ENCODE measurements at regions not wholly inside any gene's neighbourhood (a gene's known extent, or its start where the extent isn't known, plus 50 kb on each side); places are given as distances from the start of the nearest gene placed in this dataset.

GRCh38 chr7:26487780-26488515, 196.3 kb downstream of the SNX10 start:
- no TSS peak for BruUV-seq (replicated peaks)
- ChIA-PET CTCF (no interaction called here), POLR2A (ENCODE audit: unreplicated experiment) (no interaction called here)
- H3K79me1 ChIP-seq (ENCODE audit: low read depth in 1 of 2, low read length in 2 of 2) = no peaks in the 10 kb centered on the region
- no peak overlapping the region for H2BK20ac ChIP-seq (ENCODE audit: low read depth, low read length)
- no peaks in the 10 kb centered on the region for H4K20me1 ChIP-seq (ENCODE audit: insufficient read depth, low read length)
- no peaks in the 10 kb centered on the region for H3K4me1 ChIP-seq (ENCODE audit: control insufficient read depth, insufficient read depth, low read length)
- H2BK5ac ChIP-seq (ENCODE audit: low read depth, low read length, poor library complexity, severe bottlenecking) = no peak overlapping the region
- DNase-seq = no peak
- no peak overlapping the region for H2AFZ ChIP-seq (replicated peaks; ENCODE audit: low read length, poor library complexity)
- no peaks in the 10 kb centered on the region for H3K9me1 ChIP-seq (ENCODE audit: insufficient read depth, low read length)
- no peak overlapping the region for H3K14ac ChIP-seq (replicated peaks; ENCODE audit: low read depth, low read length)
- H3K23ac ChIP-seq (ENCODE audit: low read depth, low read length) = no peak overlapping the region
- no peak overlapping the region for H2BK15ac ChIP-seq (ENCODE audit: low read depth, low read length)
- H3K18ac ChIP-seq (ENCODE audit: low read depth, low read length) = no peak overlapping the region
- WGBS, 2 experiments (ENCODE audit: extremely low coverage in 2 of 2, insufficient read length in 1 of 2) = 40% methylated on average over 1 of the region's 5 CpGs; no CpG with 5 or more reads in 1 of the 2 experiments
- TF ChIP-seq MXI1 (IDR thresholded peaks at IDR 0.05; ENCODE audit: borderline replicate concordance, low read depth, low read length) (no peak), CEBPB (IDR thresholded peaks at IDR 0.05; ENCODE audit: low read depth, low read length) (no peak), SMC3 (IDR thresholded peaks at IDR 0.05; ENCODE audit: low read depth, low read length) (no peak), MAFK (IDR thresholded peaks at IDR 0.05; ENCODE audit: low read depth, low read length) (no peak), CTCF (conservative IDR thresholded peaks at IDR 0.05; ENCODE audit: low read depth, low read length) (no peak), RFX5 (IDR thresholded peaks at IDR 0.05; ENCODE audit: low read depth, low read length) (no peak), MAZ (IDR thresholded peaks at IDR 0.05; ENCODE audit: borderline replicate concordance, low read depth, low read length) (no peak), RAD21 (IDR thresholded peaks at IDR 0.05; ENCODE audit: low read length) (no peak), BHLHE40 (IDR thresholded peaks at IDR 0.05; ENCODE audit: low read depth, low read length) (no peak), FOS (IDR thresholded peaks at IDR 0.05; ENCODE audit: low read depth, low read length) (no peak), POLR2A (IDR thresholded peaks at IDR 0.05; ENCODE audit: low read depth, low read length) (no peak), NFE2L2 (IDR thresholded peaks at IDR 0.05; ENCODE audit: low read depth, low read length) (no peak), RCOR1 (IDR thresholded peaks at IDR 0.05; ENCODE audit: insufficient replicate concordance, low read length) (no peak), CHD1 (IDR thresholded peaks at IDR 0.05; ENCODE audit: low read depth, low read length) (no peak)
- TF ChIP-seq, protein P1, sequence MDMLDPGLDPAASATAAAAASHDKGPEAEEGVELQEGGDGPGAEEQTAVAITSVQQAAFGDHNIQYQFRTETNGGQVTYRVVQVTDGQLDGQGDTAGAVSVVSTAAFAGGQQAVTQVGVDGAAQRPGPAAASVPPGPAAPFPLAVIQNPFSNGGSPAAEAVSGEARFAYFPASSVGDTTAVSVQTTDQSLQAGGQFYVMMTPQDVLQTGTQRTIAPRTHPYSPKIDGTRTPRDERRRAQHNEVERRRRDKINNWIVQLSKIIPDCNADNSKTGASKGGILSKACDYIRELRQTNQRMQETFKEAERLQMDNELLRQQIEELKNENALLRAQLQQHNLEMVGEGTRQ (IDR thresholded peaks at IDR 0.05; ENCODE audit: low read depth, low read length) = no peak
- TF ChIP-seq, protein P2, sequence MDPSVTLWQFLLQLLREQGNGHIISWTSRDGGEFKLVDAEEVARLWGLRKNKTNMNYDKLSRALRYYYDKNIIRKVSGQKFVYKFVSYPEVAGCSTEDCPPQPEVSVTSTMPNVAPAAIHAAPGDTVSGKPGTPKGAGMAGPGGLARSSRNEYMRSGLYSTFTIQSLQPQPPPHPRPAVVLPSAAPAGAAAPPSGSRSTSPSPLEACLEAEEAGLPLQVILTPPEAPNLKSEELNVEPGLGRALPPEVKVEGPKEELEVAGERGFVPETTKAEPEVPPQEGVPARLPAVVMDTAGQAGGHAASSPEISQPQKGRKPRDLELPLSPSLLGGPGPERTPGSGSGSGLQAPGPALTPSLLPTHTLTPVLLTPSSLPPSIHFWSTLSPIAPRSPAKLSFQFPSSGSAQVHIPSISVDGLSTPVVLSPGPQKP (IDR thresholded peaks at IDR 0.05; ENCODE audit: borderline replicate concordance, low read depth, low read length) = no peak
- no peaks in the 10 kb centered on the region for H3K36me3 ChIP-seq (ENCODE audit: control insufficient read depth, insufficient read depth, low read length)
- H3K4me3 ChIP-seq (ENCODE audit: insufficient read depth, low read depth, low read length) = no peak overlapping the region
- H3K56ac ChIP-seq (ENCODE audit: extremely low read depth, insufficient read depth, low read length) = no peak overlapping the region
- intact Hi-C loops (cut with micrococcal nuclease) = no loop called here
- no peaks in the 10 kb centered on the region for H3K9me3 ChIP-seq (ENCODE audit: control insufficient read depth, insufficient read depth, low read length)
- H3K9ac ChIP-seq (ENCODE audit: low read depth, low read length) = no peak overlapping the region
- no peak overlapping the region for H3K27ac ChIP-seq (ENCODE audit: insufficient read depth, low read length)
- no peak overlapping the region for H2BK120ac ChIP-seq (ENCODE audit: low read depth, low read length)
- dilution Hi-C loops (cut with HindIII; ENCODE audit: low sequenced_read_pairs, unreplicated experiment) = no loop called here
- no peak overlapping the region for H4K5ac ChIP-seq (ENCODE audit: low read depth, low read length)
- no peak overlapping the region for H4K91ac ChIP-seq (ENCODE audit: insufficient read depth, low read depth, low read length)
- no peak overlapping the region for H3K4ac ChIP-seq (ENCODE audit: low read depth, low read length)
- no peak overlapping the region for H3K4me2 ChIP-seq (ENCODE audit: low read depth, low read length)
- ATAC-seq (ENCODE audit: low read depth) = no peak
- H3K27me3 ChIP-seq (ENCODE audit: control insufficient read depth, insufficient read depth, low read length) = no peaks in the 10 kb centered on the region
- H4K8ac ChIP-seq (ENCODE audit: low read depth in 2 of 2, low read length in 2 of 2) = no peak overlapping the region
- no peak overlapping the region for H2AK5ac ChIP-seq (ENCODE audit: low read depth, low read length)
- in situ Hi-C loops (cut with MboI; ENCODE audit: low sequenced_read_pairs) = no loop called here
- H2AK9ac ChIP-seq (replicated peaks; ENCODE audit: low read depth, low read length, poor library complexity) = no peak overlapping the region
